ENCODE measurements at regions not wholly inside any gene's neighbourhood (a gene's known extent, or its start where the extent isn't known, plus 50 kb on each side); places are given as distances from the start of the nearest gene placed in this dataset.

GRCh38 chrX:44767308-44767707 is 76.5 kb upstream of the DUSP21 start:
- TF ChIP-seq, protein P1, sequence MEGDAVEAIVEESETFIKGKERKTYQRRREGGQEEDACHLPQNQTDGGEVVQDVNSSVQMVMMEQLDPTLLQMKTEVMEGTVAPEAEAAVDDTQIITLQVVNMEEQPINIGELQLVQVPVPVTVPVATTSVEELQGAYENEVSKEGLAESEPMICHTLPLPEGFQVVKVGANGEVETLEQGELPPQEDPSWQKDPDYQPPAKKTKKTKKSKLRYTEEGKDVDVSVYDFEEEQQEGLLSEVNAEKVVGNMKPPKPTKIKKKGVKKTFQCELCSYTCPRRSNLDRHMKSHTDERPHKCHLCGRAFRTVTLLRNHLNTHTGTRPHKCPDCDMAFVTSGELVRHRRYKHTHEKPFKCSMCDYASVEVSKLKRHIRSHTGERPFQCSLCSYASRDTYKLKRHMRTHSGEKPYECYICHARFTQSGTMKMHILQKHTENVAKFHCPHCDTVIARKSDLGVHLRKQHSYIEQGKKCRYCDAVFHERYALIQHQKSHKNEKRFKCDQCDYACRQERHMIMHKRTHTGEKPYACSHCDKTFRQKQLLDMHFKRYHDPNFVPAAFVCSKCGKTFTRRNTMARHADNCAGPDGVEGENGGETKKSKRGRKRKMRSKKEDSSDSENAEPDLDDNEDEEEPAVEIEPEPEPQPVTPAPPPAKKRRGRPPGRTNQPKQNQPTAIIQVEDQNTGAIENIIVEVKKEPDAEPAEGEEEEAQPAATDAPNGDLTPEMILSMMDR (IDR thresholded peaks at IDR 0.05 in 2 of 3, conservative IDR thresholded peaks at IDR 0.05 in 1 of 3; ENCODE audit: borderline replicate concordance in 1 of 3, insufficient read depth in 1 of 3, low read depth in 2 of 3, low read length in 2 of 3), result no peak
- TF ChIP-seq POLR2A (IDR thresholded peaks at IDR 0.05; ENCODE audit: borderline replicate concordance, extremely low read depth, insufficient read depth, insufficient read length) (no peak), REST (IDR thresholded peaks at IDR 0.05; ENCODE audit: low read depth) (no peak), RAD21 (IDR thresholded peaks at IDR 0.05; ENCODE audit: low read depth) (no peak), EZH2phosphoT487 (IDR thresholded peaks at IDR 0.05; ENCODE audit: borderline replicate concordance) (no peak)
